ENCODE measurements at regions not wholly inside any gene's neighbourhood (a gene's known extent, or its start where the extent isn't known, plus 50 kb on each side); places are given as distances from the start of the nearest gene placed in this dataset.
"Not testable (repeated sequence)": the region's sequence is repeated elsewhere in the genome, so short reads cannot be mapped to it uniquely, and the experiment has no call there.

- H3F3A ChIP-seq (ENCODE audit: low read depth); H3K9me3 ChIP-seq (ENCODE audit: insufficient read depth, low read depth, low read length); H3K79me2 ChIP-seq (ENCODE audit: insufficient read depth, low read length); H4K20me1 ChIP-seq (ENCODE audit: insufficient read depth, low read length, poor library complexity, severe bottlenecking); H3K36me3 ChIP-seq (ENCODE audit: insufficient read depth, low read length); H3K9me2 ChIP-seq (replicated peaks; ENCODE audit: low read depth, low read length); H2AFZ ChIP-seq (ENCODE audit: low read length); H3K27me3 ChIP-seq (ENCODE audit: insufficient read depth, low read length, poor library complexity, severe bottlenecking): not testable (repeated sequence)
- H3K4me1 ChIP-seq (ENCODE audit: insufficient read depth, low read length, poor library complexity, severe bottlenecking), result peaks cover 21% of the 10 kb centered on the region
- peak overlapping the region; percentile 55 for H3K9ac ChIP-seq (ENCODE audit: low read depth, low read length, poor library complexity, severe bottlenecking)
- TF ChIP-seq CTCF (conservative IDR thresholded peaks at IDR 0.05; ENCODE audit: low read length), result peak; percentile 49
- peak overlapping the region; percentile 45 for H3K4me3 ChIP-seq (ENCODE audit: low read length, poor library complexity, severe bottlenecking)
- H3K4me2 ChIP-seq (ENCODE audit: low read depth, low read length, poor library complexity, severe bottlenecking), result peak overlapping the region; percentile 55
Observed at GRCh38 chr17:64797746-64798488, 121.4 kb downstream of the LRRC37A3 start.

- H3F3A ChIP-seq (ENCODE audit: low read depth); H3K9ac ChIP-seq (ENCODE audit: low read depth, low read length, poor library complexity, severe bottlenecking); H3K9me3 ChIP-seq (ENCODE audit: insufficient read depth, low read depth, low read length); H3K36me3 ChIP-seq (ENCODE audit: insufficient read depth, low read length); H3K79me2 ChIP-seq (ENCODE audit: insufficient read depth, low read length); H2AFZ ChIP-seq (ENCODE audit: low read length); H3K9me2 ChIP-seq (replicated peaks; ENCODE audit: low read depth, low read length); H3K4me3 ChIP-seq (ENCODE audit: low read length, poor library complexity, severe bottlenecking); H3K27me3 ChIP-seq (ENCODE audit: insufficient read depth, low read length, poor library complexity, severe bottlenecking); H3K4me2 ChIP-seq (ENCODE audit: low read depth, low read length, poor library complexity, severe bottlenecking); H4K20me1 ChIP-seq (ENCODE audit: insufficient read depth, low read length, poor library complexity, severe bottlenecking): not testable (repeated sequence)
- H3K4me1 ChIP-seq (ENCODE audit: insufficient read depth, low read length, poor library complexity, severe bottlenecking), result peaks cover 32% of the 10 kb centered on the region
Observed at GRCh38 chr17:64795342-64795741, 123.9 kb downstream of the LRRC37A3 start.

GRCh38 chr17:64794548-64795274 lies 124.6 kb downstream of the LRRC37A3 start:
- H3K79me2 ChIP-seq (ENCODE audit: insufficient read depth, low read length); H3K27me3 ChIP-seq (ENCODE audit: insufficient read depth, low read length, poor library complexity, severe bottlenecking); H3K9me2 ChIP-seq (replicated peaks; ENCODE audit: low read depth, low read length); H3F3A ChIP-seq (ENCODE audit: low read depth); H3K9ac ChIP-seq (ENCODE audit: low read depth, low read length, poor library complexity, severe bottlenecking); H3K36me3 ChIP-seq (ENCODE audit: insufficient read depth, low read length); H3K4me3 ChIP-seq (ENCODE audit: low read length, poor library complexity, severe bottlenecking); H3K4me2 ChIP-seq (ENCODE audit: low read depth, low read length, poor library complexity, severe bottlenecking); H2AFZ ChIP-seq (ENCODE audit: low read length); H4K20me1 ChIP-seq (ENCODE audit: insufficient read depth, low read length, poor library complexity, severe bottlenecking); H3K9me3 ChIP-seq (ENCODE audit: insufficient read depth, low read depth, low read length): not testable (repeated sequence)
- H3K4me1 ChIP-seq (ENCODE audit: insufficient read depth, low read length, poor library complexity, severe bottlenecking), result peaks cover 32% of the 10 kb centered on the region

GRCh38 chr17:64794113-64794512 lies 125.2 kb downstream of the LRRC37A3 start:
- H3K9me3 ChIP-seq (ENCODE audit: insufficient read depth, low read depth, low read length); H3F3A ChIP-seq (ENCODE audit: low read depth); H2AFZ ChIP-seq (ENCODE audit: low read length); H3K27me3 ChIP-seq (ENCODE audit: insufficient read depth, low read length, poor library complexity, severe bottlenecking); H3K4me3 ChIP-seq (ENCODE audit: low read length, poor library complexity, severe bottlenecking); H3K36me3 ChIP-seq (ENCODE audit: insufficient read depth, low read length); H3K9ac ChIP-seq (ENCODE audit: low read depth, low read length, poor library complexity, severe bottlenecking); H3K4me2 ChIP-seq (ENCODE audit: low read depth, low read length, poor library complexity, severe bottlenecking); H4K20me1 ChIP-seq (ENCODE audit: insufficient read depth, low read length, poor library complexity, severe bottlenecking); H3K9me2 ChIP-seq (replicated peaks; ENCODE audit: low read depth, low read length); H3K79me2 ChIP-seq (ENCODE audit: insufficient read depth, low read length): not testable (repeated sequence)
- peaks cover 27% of the 10 kb centered on the region for H3K4me1 ChIP-seq (ENCODE audit: insufficient read depth, low read length, poor library complexity, severe bottlenecking)

GRCh38 chr17:64792793-64793575 lies 126.3 kb downstream of the LRRC37A3 start:
- H3K4me1 ChIP-seq (ENCODE audit: insufficient read depth, low read length, poor library complexity, severe bottlenecking), result peaks cover 24% of the 10 kb centered on the region

GRCh38 chr17:64792276-64792675 lies 127.0 kb downstream of the LRRC37A3 start:
- H3K4me3 ChIP-seq (ENCODE audit: low read length, poor library complexity, severe bottlenecking); H3F3A ChIP-seq (ENCODE audit: low read depth); H3K36me3 ChIP-seq (ENCODE audit: insufficient read depth, low read length); H2AFZ ChIP-seq (ENCODE audit: low read length); H4K20me1 ChIP-seq (ENCODE audit: insufficient read depth, low read length, poor library complexity, severe bottlenecking); H3K9ac ChIP-seq (ENCODE audit: low read depth, low read length, poor library complexity, severe bottlenecking); H3K9me2 ChIP-seq (replicated peaks; ENCODE audit: low read depth, low read length); H3K79me2 ChIP-seq (ENCODE audit: insufficient read depth, low read length); H3K9me3 ChIP-seq (ENCODE audit: insufficient read depth, low read depth, low read length); H3K27me3 ChIP-seq (ENCODE audit: insufficient read depth, low read length, poor library complexity, severe bottlenecking): not testable (repeated sequence)
- peaks cover 19% of the 10 kb centered on the region for H3K4me1 ChIP-seq (ENCODE audit: insufficient read depth, low read length, poor library complexity, severe bottlenecking)
- H3K4me2 ChIP-seq (ENCODE audit: low read depth, low read length, poor library complexity, severe bottlenecking), result peak overlapping the region; percentile 72

More at GRCh38 chr17:64792793-64793575, 126.3 kb downstream of the LRRC37A3 start:
- H3K27me3 ChIP-seq (ENCODE audit: insufficient read depth, low read length, poor library complexity, severe bottlenecking); H3F3A ChIP-seq (ENCODE audit: low read depth); H3K9me3 ChIP-seq (ENCODE audit: insufficient read depth, low read depth, low read length); H3K9me2 ChIP-seq (replicated peaks; ENCODE audit: low read depth, low read length); H3K36me3 ChIP-seq (ENCODE audit: insufficient read depth, low read length); H3K79me2 ChIP-seq (ENCODE audit: insufficient read depth, low read length); H2AFZ ChIP-seq (ENCODE audit: low read length); H4K20me1 ChIP-seq (ENCODE audit: insufficient read depth, low read length, poor library complexity, severe bottlenecking): not testable (repeated sequence)
- Histone ChIP-seq H3K9ac (ENCODE audit: low read depth, low read length, poor library complexity, severe bottlenecking) (peak overlapping the region; percentile 5), H3K4me2 (ENCODE audit: low read depth, low read length, poor library complexity, severe bottlenecking) (peak overlapping the region; percentile 72), H3K4me3 (ENCODE audit: low read length, poor library complexity, severe bottlenecking) (peak overlapping the region; percentile 52)

Data from Loucy (cell line).